SK-N-SH (cell line): ENCODE measurements at regions not wholly inside any gene's neighbourhood (a gene's known extent, or its start where the extent isn't known, plus 50 kb on each side); places are given as distances from the start of the nearest gene placed in this dataset.
A peak's percentile ranks its signal among the peaks of the same experiment; 100 is the strongest.

Experiments
- CTCF ChIA-PET: fragments of 300-600, 350-600 bp; formaldehyde crosslinking; extraction: SDS; loops from one replicate; lab custom pipeline; 2021; lab: Yijun Ruan, JAX
- POLR2A ChIA-PET: fragments of 350-600 bp; sonication (Branson Sonifier 250); formaldehyde crosslinking; extraction: SDS; loops from one replicate; lab custom pipeline; 2020; ENCODE audit warnings: antibody characterized with exemption, inconsistent platforms; lab: Yijun Ruan, JAX
- DNase-seq: peaks from one replicate; pipeline ENCODE4 v3.0.0; 2012
- H2AFZ ChIP-seq: fragments of 200-600 bp; sonication (generic); 2 replicates; pipeline ENCODE4 v1.8.1; 2016; ENCODE audit warnings: antibody characterized with exemption, mild to moderate bottlenecking, low read depth
- H3F3A ChIP-seq: fragments of 200-600 bp; sonication (generic); replicated peaks from 2 replicates; pipeline ENCODE3; 2016; ENCODE audit warnings: antibody characterized with exemption, mild to moderate bottlenecking; ENCODE audit not compliant: insufficient read depth
- H3K27ac ChIP-seq, 2 experiments: fragments of 200-500 bp in 1 of 2; fragments of 200-600 bp in 1 of 2; sonication (Bioruptor generic) in 1 of 2; sonication (generic), shearing (Covaris generic) in 1 of 2; 2 replicates each; pipeline versions ENCODE4 v1.5.1 to v1.6.1; 2014 to 2016; ENCODE audit warnings: low read depth in 2 of 2, inconsistent platforms in 1 of 2, low read length in 1 of 2, mild to moderate bottlenecking in 1 of 2, mixed read lengths in 1 of 2
- H3K27me3 ChIP-seq: fragments of 200-600 bp; sonication (generic), shearing (Covaris generic); 2 replicates; pipeline ENCODE4 v1.6.1; 2016; ENCODE audit warnings: mixed run types; ENCODE audit not compliant: insufficient read depth
- H3K36me3 ChIP-seq, 2 experiments: fragments of 200-500 bp in 1 of 2; fragments of 200-600 bp in 1 of 2; sonication (Bioruptor generic) in 1 of 2; sonication (generic) in 1 of 2; replicated peaks in 1 of 2; 2 replicates each; pipeline versions ENCODE3 to v1.5.1; 2014 to 2016; ENCODE audit warnings: low read length in 1 of 2, mild to moderate bottlenecking in 1 of 2; ENCODE audit not compliant: insufficient read depth in 2 of 2, control insufficient read depth in 1 of 2
- H3K4me1 ChIP-seq, 2 experiments: fragments of 200-500 bp in 1 of 2; fragments of 200-600 bp in 1 of 2; sonication (Bioruptor generic) in 1 of 2; sonication (generic), shearing (Covaris generic) in 1 of 2; 2 replicates each; pipeline versions ENCODE4 v1.5.1 to v1.6.1; 2014 to 2016; ENCODE audit warnings: low read depth in 1 of 2, low read length in 1 of 2, mixed run types in 1 of 2; ENCODE audit not compliant: insufficient read depth in 2 of 2, control insufficient read depth in 1 of 2
- H3K4me2 ChIP-seq: fragments of 200-600 bp; sonication (generic), shearing (Covaris generic); 2 replicates; pipeline ENCODE4 v1.6.1; 2017; ENCODE audit warnings: mixed run types
- H3K4me3 ChIP-seq, 2 experiments: fragments of 200-500 bp in 1 of 2; fragments of 200-600 bp in 1 of 2; sonication (Bioruptor generic) in 1 of 2; sonication (generic), shearing (Covaris generic) in 1 of 2; 2 replicates each; pipeline versions ENCODE4 v1.5.1 to v1.8.1; 2014 to 2016; ENCODE audit warnings: low read depth in 2 of 2, inconsistent platforms in 1 of 2, low read length in 1 of 2, mild to moderate bottlenecking in 1 of 2, mixed read lengths in 1 of 2, moderate library complexity in 1 of 2
- H3K79me2 ChIP-seq: fragments of 200-600 bp; sonication (generic); 2 replicates; pipeline ENCODE4 v1.8.1; 2017; ENCODE audit warnings: mild to moderate bottlenecking; ENCODE audit not compliant: insufficient read depth
- H3K9ac ChIP-seq: fragments of 200-600 bp; sonication (generic); 2 replicates; pipeline ENCODE4 v1.6.1; 2017; ENCODE audit warnings: mixed run types
- H3K9me2 ChIP-seq: fragments of 200-600 bp; sonication (generic); 2 replicates; pipeline ENCODE4 v1.6.1; 2017; ENCODE audit warnings: mixed run types
- H3K9me3 ChIP-seq: fragments of 200-600 bp; sonication (generic); 2 replicates; pipeline ENCODE4 v1.6.1; 2017; ENCODE audit warnings: mixed run types, mild to moderate bottlenecking, moderate library complexity
- H4K20me1 ChIP-seq: fragments of 200-600 bp; sonication (generic); 2 replicates; pipeline ENCODE4 v1.6.1; 2017; ENCODE audit warnings: mild to moderate bottlenecking, mixed run types; ENCODE audit not compliant: insufficient read depth
- ELF1 ChIP-seq: IDR thresholded peaks from 2 replicates; pipeline ENCODE4 v1.4.0; 2012
- EP300 ChIP-seq, 2 experiments: IDR thresholded peaks; 2 replicates each; pipeline versions ENCODE4 v1.4.0 to v1.6.1; 2012; ENCODE audit warnings: borderline replicate concordance in 1 of 2, low read depth in 1 of 2, low read length in 1 of 2
- FOSL2 ChIP-seq: IDR thresholded peaks from 2 replicates; pipeline ENCODE4 v1.4.0; 2012; ENCODE audit warnings: low read depth, mild to moderate bottlenecking, moderate library complexity, borderline replicate concordance
- FOXJ3 ChIP-seq: sonication (generic); formaldehyde crosslinking; IDR thresholded peaks from 2 replicates; pipeline ENCODE4 v1.5.1; 2020; ENCODE audit warnings: mild to moderate bottlenecking, missing genetic modification reagents
- FOXM1 ChIP-seq: IDR thresholded peaks from 2 replicates; pipeline ENCODE4 v1.4.0; 2012; ENCODE audit warnings: low read depth, mild to moderate bottlenecking
- GATA2 ChIP-seq: sonication (generic); formaldehyde crosslinking; IDR thresholded peaks from 2 replicates; pipeline ENCODE4 v1.5.0; 2020; ENCODE audit warnings: mild to moderate bottlenecking, missing genetic modification reagents
- MEF2A ChIP-seq: IDR thresholded peaks from 2 replicates; pipeline ENCODE4 v1.4.0; 2012; ENCODE audit warnings: low read depth, borderline replicate concordance
- NFIC ChIP-seq: IDR thresholded peaks from 2 replicates; pipeline ENCODE4 v1.4.0; 2012; ENCODE audit warnings: borderline replicate concordance
- NRF1 ChIP-seq: IDR thresholded peaks from 2 replicates; pipeline ENCODE4 v1.6.1; 2012; ENCODE audit warnings: low read depth, mild to moderate bottlenecking, low read length
- RCOR1 ChIP-seq: fragments of 150-350 bp; IDR thresholded peaks from 2 replicates; pipeline ENCODE4 v1.6.1; 2017; ENCODE audit warnings: antibody characterized with exemption, low read length
- REST ChIP-seq: IDR thresholded peaks from 2 replicates; pipeline ENCODE4 v1.6.1; 2012; ENCODE audit warnings: mild to moderate bottlenecking, low read depth, low read length, moderate library complexity
- RFX5 ChIP-seq: IDR thresholded peaks from 2 replicates; pipeline ENCODE4 v1.6.1; 2012; ENCODE audit warnings: mild to moderate bottlenecking, improper control_type of control experiment, low read length
- RXRA ChIP-seq: IDR thresholded peaks from 2 replicates; pipeline ENCODE4 v1.4.0; 2012; ENCODE audit warnings: low read depth, mild to moderate bottlenecking, borderline replicate concordance
- SIN3A ChIP-seq: IDR thresholded peaks from 2 replicates; pipeline ENCODE4 v1.6.1; 2012; ENCODE audit warnings: low read depth, mild to moderate bottlenecking, low read length, moderate library complexity, borderline replicate concordance
- SMC3 ChIP-seq: IDR thresholded peaks from 2 replicates; pipeline ENCODE4 v1.6.1; 2012; ENCODE audit warnings: low read depth, low read length, improper control_type of control experiment
- TAF1 ChIP-seq: IDR thresholded peaks from 2 replicates; pipeline ENCODE4 v1.6.1; 2012; ENCODE audit warnings: low read depth, mild to moderate bottlenecking, low read length, moderate library complexity, borderline replicate concordance
- TCF12 ChIP-seq: IDR thresholded peaks from 2 replicates; pipeline ENCODE4 v1.4.0; 2012
- USF1 ChIP-seq: IDR thresholded peaks from 2 replicates; pipeline ENCODE4 v1.4.0; 2012; ENCODE audit warnings: low read depth, borderline replicate concordance
- USF2 ChIP-seq: fragments of 150-350 bp; IDR thresholded peaks from 2 replicates; pipeline ENCODE4 v1.6.1; 2017; ENCODE audit warnings: antibody characterized with exemption, low read length, low read depth, borderline replicate concordance
- YY1 ChIP-seq: IDR thresholded peaks from 2 replicates; pipeline ENCODE4 v1.4.0; 2012; ENCODE audit warnings: low read depth, mild to moderate bottlenecking
- ZBTB33 ChIP-seq: IDR thresholded peaks from 2 replicates; pipeline ENCODE4 v1.4.0; 2012; ENCODE audit warnings: low read depth, borderline replicate concordance
- WGBS: methylation state at CpG from one replicate; pipeline ENCODE4 v1.1.6; 2017; ENCODE audit warnings: low lambda C conversion rate; 5-methylcytosine and 5-hydroxymethylcytosine counted together

- H3K9ac ChIP-seq, result peak overlapping the region; percentile 30; the same call in 1 of the 2 replicates
- H3K4me3 ChIP-seq, result no peak overlapping the region
- H4K20me1 ChIP-seq, result no peaks in the 10 kb centered on the region
- H3K9me3 ChIP-seq, result no peaks in the 10 kb centered on the region
- no peaks in the 10 kb centered on the region for H3K27me3 ChIP-seq
- H3K9me2 ChIP-seq, result no peaks in the 10 kb centered on the region
- H3K4me1 ChIP-seq, result peaks cover 9 to 31% of the 10 kb centered on the region in 2 experiments
- H3K36me3 ChIP-seq, result no peaks in the 10 kb centered on the region
- no peak overlapping the region for H2AFZ ChIP-seq
- POLR2A ChIA-PET, result no interaction called here
- no peaks in the 10 kb centered on the region for H3K79me2 ChIP-seq
- H3F3A ChIP-seq, result peaks cover 34% of the 10 kb centered on the region
- CTCF ChIA-PET, result no interaction called here
- no peak for DNase-seq
- TF ChIP-seq TAF1 (no peak), USF2 (no peak), YY1 (no peak), RCOR1 (no peak), ELF1 (no peak)
- H3K4me2 ChIP-seq, result peak overlapping the region; percentile 60
- H3K27ac ChIP-seq, result peak overlapping the region; percentile 88 to 91
- 4% methylated on average over 3 of the region's 3 CpGs for WGBS
Observed at GRCh38 chr2:100766806-100767205, 53.1 kb upstream of the NPAS2 start.

GRCh38 chr2:100767224-100767653, 52.7 kb upstream of the NPAS2 start:
- CTCF ChIA-PET, result interaction anchor here (0.5 to 1.0 kb wide), 2 partner anchors 12 to 234 kb away, joined by 3 read pairs; no protein-coding TSS in a partner anchor
- Histone ChIP-seq H3K9ac (peak overlapping the region; percentile 30; the same call in 1 of the 2 replicates), H3K9me2 (no peaks in the 10 kb centered on the region), H3K27ac (peak overlapping the region; percentile 88 to 91; a peak in 3 of 4 replicates), H4K20me1 (no peaks in the 10 kb centered on the region), H3K9me3 (no peaks in the 10 kb centered on the region), H2AFZ (no peak overlapping the region), H3K36me3 (no peaks in the 10 kb centered on the region), H3K79me2 (no peaks in the 10 kb centered on the region), H3K27me3 (no peaks in the 10 kb centered on the region), H3K4me1 (peaks cover 9 to 31% of the 10 kb centered on the region in 2 experiments), H3K4me3 (no peak overlapping the region), H3F3A (peaks cover 34% of the 10 kb centered on the region), H3K4me2 (peak overlapping the region; percentile 60)
- DNase-seq, result no peak
- POLR2A ChIA-PET, result no interaction called here
- WGBS, result 7% methylated on average over 1 of the region's 1 CpG
- TF ChIP-seq SIN3A, result peak; percentile 82; the same call in 1 of the 2 replicates
- peak; percentile 74 for TF ChIP-seq ZBTB33
- TF ChIP-seq EP300 (IDR thresholded peaks at IDR 0.05; ENCODE audit: borderline replicate concordance in 1 of 2, low read depth in 1 of 2, low read length in 1 of 2), result peak; percentile 83 to 99
- TF ChIP-seq NFIC, result peak; percentile 97
- TF ChIP-seq FOSL2, result peak; percentile 95
- no peak for TF ChIP-seq FOXJ3
- TF ChIP-seq USF1, result peak; percentile 14; the same call in 1 of the 2 replicates
- peak; percentile 82 for TF ChIP-seq MEF2A
- peak; percentile 98 for TF ChIP-seq FOXM1
- peak; percentile 100 for TF ChIP-seq TCF12
- no peak for TF ChIP-seq GATA2 (CRISPR knock-in tag)
- peak; percentile 93 for TF ChIP-seq RXRA
- no peak for TF ChIP-seq RFX5
- peak; percentile 46; the same call in 1 of the 2 replicates for TF ChIP-seq REST
- no peak for TF ChIP-seq NRF1
- no peak for TF ChIP-seq SMC3
